Motor neuron (in vitro differentiated cells): ENCODE measurements at regions not wholly inside any gene's neighbourhood (a gene's known extent, or its start where the extent isn't known, plus 50 kb on each side); places are given as distances from the start of the nearest gene placed in this dataset.
"Not testable (repeated sequence)": the region's sequence is repeated elsewhere in the genome, so short reads cannot be mapped to it uniquely, and the experiment has no call there.

ENCODE experiments used
- ATAC-seq, 8 experiments: fragments of 200-7000 bp; cut with Tn5 transposase; replicated peaks in 6 of 8; 2 replicates each; pipeline ENCODE4 v1.8.0; 2021; ENCODE audit warnings: mild to moderate bottlenecking in 8 of 8, moderate library complexity in 8 of 8
- H3K27ac ChIP-seq, 2 donors: fragments of 250-450 bp; sonication (Bioruptor Pico); 2 replicates each; pipeline ENCODE4 v1.9.0; 2021; ENCODE audit warnings: antibody characterized with exemption in 2 of 2, mild to moderate bottlenecking in 2 of 2, moderate library complexity in 1 of 2
- H3K4me1 ChIP-seq, 2 donors: fragments of 250-450 bp; sonication (Bioruptor Pico); replicated peaks in 1 of 2; 2 replicates each; pipeline ENCODE4 v1.6.1; 2021; ENCODE audit warnings: antibody characterized with exemption in 2 of 2, mild to moderate bottlenecking in 2 of 2, moderate library complexity in 1 of 2
- H3K4me3 ChIP-seq, 5 donors: fragments of 250-450 bp; sonication (Bioruptor Pico); 2 replicates each; pipeline ENCODE4 v1.9.0; 2021; ENCODE audit warnings: antibody characterized with exemption in 5 of 5, mild to moderate bottlenecking in 5 of 5, moderate library complexity in 4 of 5
- WGBS, 10 experiments: fragments of 450-650 bp; shearing (Covaris generic); methylation state at CpG; one replicate each; pipeline ENCODE4 v1.0.0; 2022; 5-methylcytosine and 5-hydroxymethylcytosine counted together
- in situ Hi-C, 9 experiments: fragments of 400-800 bp; cut with MboI; loops; one replicate each; pipeline ENCODE4 v1.15.0; 2021; ENCODE audit warnings: low sequenced_read_pairs in 9 of 9, low pct_unique_long_range_greater_than_20kb in 2 of 9; ENCODE audit not compliant: unreplicated experiment in 9 of 9

- H3K4me1 ChIP-seq: peaks cover 3 to 18% of the 10 kb centered on the region in 2 donors
- ATAC-seq: peak; percentile 66 to 88 (median 84)
- in situ Hi-C loops: loop anchor here in 2 of 9 experiments (25.0 kb wide), 1 partner anchor 382 kb away; no protein-coding TSS in a partner anchor
- H3K27ac ChIP-seq: no peak overlapping the region
- 0 to 20% (median 0%) methylated on average over 1 to 13 of the region's 18 CpGs; no CpG with 5 or more reads in 1 of the 10 experiments for WGBS, 10 experiments
- H3K4me3 ChIP-seq: no peak overlapping the region
Measured at GRCh38 chr7:155380221-155380861, 77.6 kb upstream of the EN2 start.

- no peak overlapping the region for H3K27ac ChIP-seq
- in situ Hi-C loops: loop anchor here in 2 of 9 experiments (25.0 kb wide), 1 partner anchor 381 kb away; no protein-coding TSS in a partner anchor
Measured at GRCh38 chr7:155380976-155381851, 76.7 kb upstream of the EN2 start.

GRCh38 chr7:155381852-155382801, 75.8 kb upstream of the EN2 start:
- 2 to 40% (median 21%) methylated on average over 5 to 16 of the region's 75 CpGs; no CpG with 5 or more reads in 6 of the 10 experiments for whole genome bisulfite sequencing, 10 experiments
- Histone ChIP-seq H3K4me1 (peaks cover 3 to 18% of the 10 kb centered on the region in 2 donors), H3K4me3 (peak overlapping the region; percentile 10 to 24 (median 18)), H3K27ac (no peak overlapping the region)
- in situ Hi-C loops: loop anchor here in 2 of 9 experiments (25.0 kb wide), 1 partner anchor 380 kb away; no protein-coding TSS in a partner anchor
- ATAC-seq: peak in 5 of 8 experiments; percentile 49 to 56 (median 52)

More at GRCh38 chr7:155380976-155381851, 76.7 kb upstream of the EN2 start:
- peak in 5 of 8 experiments; percentile 49 to 71 (median 64) for ATAC-seq
- H3K4me1 ChIP-seq: peaks cover 3 to 18% of the 10 kb centered on the region in 2 donors
- H3K4me3 ChIP-seq: peak overlapping the region; percentile 10 to 24 (median 18)
- 0 to 33% (median 4%) methylated on average over 1 to 15 of the region's 42 CpGs; no CpG with 5 or more reads in 3 of the 10 experiments for WGBS, 10 experiments

- no peak overlapping the region for H3K27ac ChIP-seq
- ATAC-seq: no peak
- 0 to 67% (median 40%) methylated on average over 1 to 3 of the region's 5 CpGs; no CpG with 5 or more reads in 7 of the 10 experiments for WGBS, 10 experiments
- no peak overlapping the region for H3K4me3 ChIP-seq
- H3K4me1 ChIP-seq: peaks cover 3 to 18% of the 10 kb centered on the region in 2 donors
- in situ Hi-C loops: loop anchor here in 2 of 9 experiments (25.0 kb wide), 1 partner anchor 380 kb away; no protein-coding TSS in a partner anchor
Measured at GRCh38 chr7:155382802-155383171, 75.1 kb upstream of the EN2 start.

- Histone ChIP-seq H3K4me1 (peaks cover 3 to 18% of the 10 kb centered on the region in 2 donors), H3K4me3 (no peak overlapping the region), H3K27ac (no peak overlapping the region)
- 43 to 100% (median 44%) methylated on average over 2 to 3 of the region's 19 CpGs; no CpG with 5 or more reads in 7 of the 10 experiments for WGBS, 10 experiments
- in situ Hi-C loops: loop anchor here in 2 of 9 experiments (25.0 kb wide), 1 partner anchor 378 kb away; no protein-coding TSS in a partner anchor
- no peak for ATAC-seq
Measured at GRCh38 chr7:155383756-155384491, 74.0 kb upstream of the EN2 start.

GRCh38 chr7:155384751-155385150, 73.2 kb upstream of the EN2 start:
- ATAC-seq: no peak
- WGBS, 10 experiments: 100% methylated on average over 1 of the region's 8 CpGs; no CpG with 5 or more reads in 8 of the 10 experiments
- in situ Hi-C loops: loop anchor here in 2 of 9 experiments (25.0 kb wide), 1 partner anchor 378 kb away; no protein-coding TSS in a partner anchor

GRCh38 chr7:155385182-155385581, 72.7 kb upstream of the EN2 start:
- WGBS, 10 experiments: 18 to 75% (median 33%) methylated on average over 3 to 10 of the region's 26 CpGs; no CpG with 5 or more reads in 7 of the 10 experiments
- in situ Hi-C loops: loop anchor here in 2 of 9 experiments (25.0 kb wide), 1 partner anchor 377 kb away; no protein-coding TSS in a partner anchor
- peaks cover 3 to 17% of the 10 kb centered on the region in 2 donors for H3K4me1 ChIP-seq
- H3K27ac ChIP-seq, H3K4me3 ChIP-seq, ATAC-seq: not testable (repeated sequence)

More at GRCh38 chr7:155384751-155385150, 73.2 kb upstream of the EN2 start:
- Histone ChIP-seq H3K4me1 (peaks cover 3 to 18% of the 10 kb centered on the region in 2 donors), H3K4me3 (no peak overlapping the region), H3K27ac (no peak overlapping the region)

GRCh38 chr7:155386608-155387007, 71.3 kb upstream of the EN2 start:
- 20 to 100% (median 77%) methylated on average over 1 to 7 of the region's 10 CpGs; no CpG with 5 or more reads in 3 of the 10 experiments for WGBS, 10 experiments
- no peak for ATAC-seq
- Histone ChIP-seq H3K4me3 (no peak overlapping the region), H3K4me1 (peaks cover 1 to 8% of the 10 kb centered on the region in 2 donors), H3K27ac (no peak overlapping the region)
- in situ Hi-C loops: loop anchor here in 2 of 9 experiments (25.0 kb wide), 1 partner anchor 376 kb away; no protein-coding TSS in a partner anchor

GRCh38 chr7:155387066-155387620, 70.8 kb upstream of the EN2 start:
- in situ Hi-C loops: loop anchor here in 2 of 9 experiments (25.0 kb wide), 1 partner anchor 375 kb away; no protein-coding TSS in a partner anchor
- no peak for ATAC-seq
- no peak overlapping the region for H3K4me3 ChIP-seq
- WGBS, 10 experiments: 0 to 91% (median 60%) methylated on average over 1 to 4 of the region's 16 CpGs; no CpG with 5 or more reads in 2 of the 10 experiments
- H3K4me1 ChIP-seq: peaks cover 0 to 3% of the 10 kb centered on the region in 2 donors
- H3K27ac ChIP-seq: no peak overlapping the region

- in situ Hi-C loops: loop anchor here in 2 of 9 experiments (25.0 kb wide), 1 partner anchor 374 kb away; no protein-coding TSS in a partner anchor
- Histone ChIP-seq H3K4me1 (no peaks in the 10 kb centered on the region), H3K4me3 (no peak overlapping the region), H3K27ac (no peak overlapping the region)
- ATAC-seq: no peak
- WGBS, 10 experiments: 0 to 100% methylated on average over 1 of the region's 11 CpGs; no CpG with 5 or more reads in 8 of the 10 experiments
Measured at GRCh38 chr7:155388561-155388960, 69.4 kb upstream of the EN2 start.

GRCh38 chr7:155391414-155391813, 66.5 kb upstream of the EN2 start:
- Histone ChIP-seq H3K27ac (no peak overlapping the region), H3K4me1 (no peaks in the 10 kb centered on the region), H3K4me3 (no peak overlapping the region)
- WGBS, 10 experiments: 23 to 100% (median 61%) methylated on average over 1 to 8 of the region's 8 CpGs; no CpG with 5 or more reads in 3 of the 10 experiments
- in situ Hi-C loops: loop anchor here in 2 of 9 experiments (25.0 kb wide), 1 partner anchor 371 kb away; no protein-coding TSS in a partner anchor
- no peak for ATAC-seq
